HEK293T (cell line): ENCODE measurements at regions not wholly inside any gene's neighbourhood (a gene's known extent, or its start where the extent isn't known, plus 50 kb on each side); places are given as distances from the start of the nearest gene placed in this dataset.

Source experiments
- CTCF ChIA-PET: fragments of 350-600 bp; formaldehyde crosslinking; extraction: SDS; loops from one replicate; lab custom pipeline; 2021; ENCODE audit warnings: antibody characterized with exemption, inconsistent platforms; lab: Yijun Ruan, JAX
- POLR2A ChIA-PET: fragments of 350-600 bp; formaldehyde crosslinking; extraction: SDS; loops from one replicate; lab custom pipeline; 2020; ENCODE audit warnings: antibody characterized with exemption, inconsistent platforms; lab: Yijun Ruan, JAX
- DNase-seq: peaks from one replicate; pipeline ENCODE4 v3.0.0; 2012; ENCODE audit warnings: mixed read lengths; ENCODE audit errors: extremely low spot score
- ARNT ChIP-seq: fragments of 450-650 bp; IDR thresholded peaks from 2 replicates; pipeline ENCODE4 v1.6.1; 2017; ENCODE audit warnings: mild to moderate bottlenecking
- BHLHE40 ChIP-seq: fragments of 450-650 bp; IDR thresholded peaks from 2 replicates; pipeline ENCODE4 v1.6.1; 2016; ENCODE audit warnings: mild to moderate bottlenecking, moderate library complexity, borderline replicate concordance
- CTBP1 ChIP-seq: fragments of 450-650 bp; IDR thresholded peaks from 2 replicates; pipeline ENCODE4 v1.6.1; 2016; ENCODE audit warnings: borderline replicate concordance
- ELF4 ChIP-seq: fragments of 450-650 bp; IDR thresholded peaks from 2 replicates; pipeline ENCODE4 v1.6.1; 2017; ENCODE audit warnings: antibody characterized with exemption
- FOXA1 ChIP-seq: fragments of 450-650 bp; IDR thresholded peaks from 2 replicates; pipeline ENCODE4 v1.6.1; 2016; ENCODE audit warnings: mild to moderate bottlenecking
- FOXK2 ChIP-seq: fragments of 450-650 bp; IDR thresholded peaks from 2 replicates; pipeline ENCODE4 v1.6.1; 2016; ENCODE audit warnings: mild to moderate bottlenecking
- FOXM1 ChIP-seq: fragments of 450-650 bp; IDR thresholded peaks from 2 replicates; pipeline ENCODE4 v1.6.1; 2017; ENCODE audit warnings: mild to moderate bottlenecking, borderline replicate concordance
- HDGF ChIP-seq: fragments of 450-650 bp; IDR thresholded peaks from 2 replicates; pipeline ENCODE4 v1.6.1; 2017; ENCODE audit warnings: antibody characterized with exemption, borderline replicate concordance
- L3MBTL2 ChIP-seq: fragments of 450-650 bp; conservative IDR thresholded peaks from 2 replicates; pipeline ENCODE4 v1.6.1; 2016; ENCODE audit warnings: mild to moderate bottlenecking
- LEF1 ChIP-seq: fragments of 450-650 bp; IDR thresholded peaks from 2 replicates; pipeline ENCODE4 v1.6.1; 2017; ENCODE audit warnings: mild to moderate bottlenecking, borderline replicate concordance
- NFRKB ChIP-seq: fragments of 450-650 bp; IDR thresholded peaks from 2 replicates; pipeline ENCODE4 v1.6.1; 2016; ENCODE audit warnings: mild to moderate bottlenecking, moderate library complexity
- SP1 ChIP-seq: fragments of 450-650 bp; IDR thresholded peaks from 2 replicates; pipeline ENCODE4 v1.6.1; 2017
- SUZ12 ChIP-seq: fragments of 450-650 bp; IDR thresholded peaks from 2 replicates; pipeline ENCODE4 v1.6.1; 2016; ENCODE audit warnings: mild to moderate bottlenecking
- TARDBP ChIP-seq: fragments of 450-650 bp; IDR thresholded peaks from 2 replicates; pipeline ENCODE4 v1.6.1; 2016
- ZNF384 ChIP-seq: fragments of 450-650 bp; IDR thresholded peaks from 2 replicates; pipeline ENCODE4 v1.6.1; 2016
- TF ChIP-seq, protein P1 (sequence below): fragments of 450-650 bp; IDR thresholded peaks from 2 replicates; pipeline ENCODE4 v1.6.1; 2016

DNA sequence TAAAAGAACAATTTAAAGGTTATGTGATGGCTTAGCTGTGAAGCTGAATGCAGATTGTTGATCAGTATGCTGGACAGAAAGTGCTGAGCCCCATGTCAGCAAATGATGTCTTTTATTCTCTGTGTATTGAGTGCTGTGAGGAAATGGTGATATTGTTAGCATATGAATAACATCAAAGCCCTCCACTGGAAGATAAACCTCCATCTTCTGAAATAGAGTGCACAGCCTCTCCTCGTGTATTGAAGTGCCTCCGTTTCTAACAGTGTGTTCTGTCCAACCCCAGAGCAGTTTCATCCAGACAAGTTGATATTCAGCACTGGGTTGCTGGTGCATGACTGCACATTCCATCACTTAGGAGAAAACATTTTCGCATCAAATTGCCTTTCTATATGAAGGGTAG lies 242.9 kb downstream of the CSNK1G3 start:
- DNase-seq, result no peak
- POLR2A ChIA-PET, result no interaction called here
- CTCF ChIA-PET, result no interaction called here
- no peak for TF ChIP-seq SUZ12
- no peak for TF ChIP-seq L3MBTL2
- TF ChIP-seq FOXM1, result no peak
- no peak for TF ChIP-seq LEF1
- TF ChIP-seq ZNF384, result no peak
- TF ChIP-seq ELF4, result no peak
- no peak for TF ChIP-seq FOXK2
- TF ChIP-seq HDGF, result no peak
- TF ChIP-seq SP1, result no peak
- TF ChIP-seq TARDBP, result no peak
- no peak for TF ChIP-seq FOXA1

DNA sequence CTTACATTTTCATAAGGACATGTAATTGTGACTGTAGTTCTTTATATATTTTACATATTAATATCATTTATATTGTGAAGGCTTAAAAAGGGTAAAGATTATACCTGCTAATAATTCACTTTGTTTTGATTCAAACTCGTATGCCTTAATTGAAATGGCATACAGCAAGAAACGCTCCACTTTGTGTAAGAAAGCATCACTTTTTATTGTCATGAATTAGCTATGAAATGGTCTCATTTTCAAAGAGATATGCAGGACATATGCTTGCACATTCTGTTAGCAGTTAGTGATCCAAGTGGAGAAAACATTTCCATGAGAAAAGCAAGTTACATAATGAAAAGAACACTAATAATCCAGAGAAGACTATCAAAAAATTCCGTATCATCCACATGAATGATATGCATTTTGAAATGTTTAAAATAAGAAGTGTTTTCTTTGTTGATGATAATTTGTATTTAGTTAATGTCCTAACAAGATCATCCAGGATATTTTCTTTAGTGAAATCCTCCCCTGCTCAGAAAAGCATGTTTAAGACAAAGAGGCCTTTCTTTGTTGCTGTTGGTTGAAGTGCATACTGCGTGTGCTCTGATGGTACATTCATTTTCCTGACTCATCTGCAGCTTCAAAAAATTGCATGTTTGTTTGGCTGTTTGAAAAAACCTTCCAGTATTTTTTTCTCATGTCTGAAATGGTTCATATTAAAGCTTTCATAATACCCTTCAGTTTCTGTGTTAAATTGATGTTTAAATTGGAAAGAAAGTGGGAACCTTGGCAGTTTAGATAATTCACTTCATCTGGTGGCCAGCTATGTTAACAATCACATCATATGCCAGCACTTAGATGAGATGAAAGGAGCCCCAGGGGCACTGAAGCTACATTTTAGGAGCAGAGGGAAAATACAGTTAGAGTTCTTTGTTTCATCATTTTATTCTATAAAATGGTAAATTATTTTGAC lies 242.2 kb downstream of the CSNK1G3 start:
- TF ChIP-seq CTBP1 (no peak), FOXK2 (no peak), LEF1 (no peak), ELF4 (no peak), TARDBP (no peak), ARNT (no peak), FOXM1 (no peak), FOXA1 (no peak), BHLHE40 (no peak), NFRKB (no peak), L3MBTL2 (no peak), SUZ12 (no peak), HDGF (no peak), SP1 (no peak), ZNF384 (no peak)
- TF ChIP-seq, protein P1, sequence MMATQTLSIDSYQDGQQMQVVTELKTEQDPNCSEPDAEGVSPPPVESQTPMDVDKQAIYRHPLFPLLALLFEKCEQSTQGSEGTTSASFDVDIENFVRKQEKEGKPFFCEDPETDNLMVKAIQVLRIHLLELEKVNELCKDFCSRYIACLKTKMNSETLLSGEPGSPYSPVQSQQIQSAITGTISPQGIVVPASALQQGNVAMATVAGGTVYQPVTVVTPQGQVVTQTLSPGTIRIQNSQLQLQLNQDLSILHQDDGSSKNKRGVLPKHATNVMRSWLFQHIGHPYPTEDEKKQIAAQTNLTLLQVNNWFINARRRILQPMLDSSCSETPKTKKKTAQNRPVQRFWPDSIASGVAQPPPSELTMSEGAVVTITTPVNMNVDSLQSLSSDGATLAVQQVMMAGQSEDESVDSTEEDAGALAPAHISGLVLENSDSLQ, result no peak
- DNase-seq, result no peak
- ChIA-PET POLR2A (no interaction called here), CTCF (no interaction called here)

DNA sequence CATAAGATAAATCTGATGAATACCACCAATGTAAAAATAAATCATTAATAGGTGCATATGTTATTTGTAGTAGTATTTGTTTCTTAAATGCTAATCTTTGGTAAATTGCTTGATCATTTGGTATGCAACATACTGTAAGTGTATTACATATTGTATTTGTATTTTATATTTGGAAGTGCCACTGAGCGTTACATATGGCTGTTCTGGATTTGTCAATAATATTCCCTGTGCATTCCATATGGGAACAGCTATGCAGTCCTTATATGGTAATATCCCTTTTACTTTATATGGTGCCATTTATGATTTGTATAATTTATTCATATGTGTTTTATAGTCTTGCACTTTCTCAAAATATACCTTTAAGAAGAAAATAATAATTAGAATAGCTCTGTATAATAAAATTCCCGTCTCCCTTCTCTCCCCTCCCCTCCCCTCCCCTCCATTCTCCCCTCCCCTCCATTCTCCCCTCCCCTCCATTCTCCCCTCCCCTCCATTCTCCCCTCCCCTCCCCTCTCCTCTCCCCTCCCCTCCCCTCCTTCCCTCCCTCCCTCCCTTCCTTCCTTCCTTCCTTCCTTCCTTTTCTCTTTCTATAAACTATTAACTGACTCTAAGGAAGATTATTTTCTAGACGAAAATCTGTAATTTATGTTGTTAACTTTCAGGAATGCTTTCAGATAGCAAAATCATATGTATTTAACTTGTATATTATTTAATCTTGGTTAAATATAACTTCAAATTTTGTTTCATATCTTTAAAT lies 241.4 kb downstream of the CSNK1G3 start:
- no peak for DNase-seq
- CTCF ChIA-PET, result no interaction called here
- POLR2A ChIA-PET, result no interaction called here
- no peak for TF ChIP-seq BHLHE40
- no peak for TF ChIP-seq HDGF
- no peak for TF ChIP-seq SUZ12
- TF ChIP-seq ELF4, result no peak

DNA sequence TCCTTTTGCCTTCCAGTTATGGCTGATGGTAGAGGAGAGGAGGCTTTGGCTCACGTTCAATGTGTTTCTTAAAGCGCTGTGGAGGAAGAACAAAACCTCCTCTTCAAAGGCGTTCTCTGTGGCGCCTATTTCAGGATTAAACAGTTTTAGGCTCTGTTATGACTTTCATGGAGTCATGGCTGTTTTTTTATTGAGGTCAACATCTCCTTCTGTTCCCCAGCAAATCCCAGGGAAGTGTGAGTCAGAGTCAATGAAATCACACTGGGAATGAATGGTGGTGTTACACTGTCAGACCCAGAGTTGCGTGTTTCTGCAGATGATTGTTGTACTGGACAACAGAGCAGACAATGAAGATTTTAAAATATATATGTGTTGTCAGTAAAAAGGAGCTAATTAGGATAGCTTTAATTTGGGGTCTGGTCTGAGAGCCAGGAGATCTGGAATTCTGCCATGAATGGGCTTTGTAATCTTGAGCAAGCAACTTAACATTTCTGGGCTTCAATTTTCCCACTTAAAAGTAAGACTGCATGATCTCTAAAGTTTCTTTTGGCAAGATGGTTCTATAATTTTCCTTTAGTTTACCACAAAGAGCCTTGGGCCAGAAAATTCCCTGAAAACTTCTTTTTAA lies 240.7 kb downstream of the CSNK1G3 start:
- no peak for TF ChIP-seq FOXM1
- TF ChIP-seq L3MBTL2, result no peak
- TF ChIP-seq CTBP1, result no peak
- TF ChIP-seq, protein P1, result no peak
- TF ChIP-seq LEF1, result no peak
- no peak for TF ChIP-seq ZNF384
- TF ChIP-seq NFRKB, result no peak
- no peak for TF ChIP-seq SUZ12
- TF ChIP-seq BHLHE40, result no peak
- no peak for TF ChIP-seq FOXA1
- TF ChIP-seq HDGF, result no peak
- no peak for TF ChIP-seq SP1
- TF ChIP-seq ARNT, result no peak
- no peak for TF ChIP-seq ELF4
- no peak for TF ChIP-seq TARDBP
- ChIA-PET CTCF (no interaction called here), POLR2A (no interaction called here)
- DNase-seq, result no peak

DNA sequence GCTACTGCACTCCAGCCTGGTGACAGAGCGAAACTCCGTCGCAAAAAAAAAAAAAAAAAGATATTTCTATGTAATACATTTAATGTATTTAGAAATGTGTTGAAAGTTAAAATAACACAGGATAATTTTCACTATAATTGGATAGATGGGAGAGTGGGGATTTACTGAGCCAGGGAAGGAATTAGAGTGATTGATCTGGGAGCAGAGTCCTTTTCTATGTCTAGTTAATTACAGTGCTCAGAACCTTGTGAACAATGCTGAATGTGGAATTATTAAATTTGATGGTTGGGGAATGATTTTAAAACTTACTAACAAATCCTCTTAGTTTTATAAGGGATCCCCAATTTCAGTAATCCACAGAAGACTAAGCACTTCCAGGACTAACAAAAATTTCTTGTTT lies 239.7 kb downstream of the CSNK1G3 start:
- ChIA-PET CTCF (no interaction called here), POLR2A (no interaction called here)
- TF ChIP-seq SP1 (no peak), ARNT (no peak), SUZ12 (no peak), TARDBP (no peak), ZNF384 (no peak), FOXA1 (no peak), FOXK2 (no peak), BHLHE40 (no peak), ELF4 (no peak), NFRKB (no peak), FOXM1 (no peak), HDGF (no peak), LEF1 (no peak), L3MBTL2 (no peak), CTBP1 (no peak)
- TF ChIP-seq, protein P1, result no peak
- DNase-seq, result no peak
